ENCODE measurements at regions not wholly inside any gene's neighbourhood (a gene's known extent, or its start where the extent isn't known, plus 50 kb on each side); places are given as distances from the start of the nearest gene placed in this dataset.

- no peak overlapping the region for H3K27ac ChIP-seq (ENCODE audit: insufficient read depth, low read length)
- H2AK9ac ChIP-seq (replicated peaks; ENCODE audit: low read depth, low read length, poor library complexity): no peak overlapping the region
- DNase-seq (no peak), ATAC-seq (ENCODE audit: low read depth) (no peak)
- no peak overlapping the region for H3K56ac ChIP-seq (ENCODE audit: extremely low read depth, insufficient read depth, low read length)
- H4K91ac ChIP-seq (ENCODE audit: insufficient read depth, low read depth, low read length): no peak overlapping the region
- no peak overlapping the region for H3K23ac ChIP-seq (ENCODE audit: low read depth, low read length)
- intact Hi-C loops (cut with micrococcal nuclease): no loop called here
- H3K9me1 ChIP-seq (ENCODE audit: insufficient read depth, low read length): no peaks in the 10 kb centered on the region
- WGBS, 2 experiments (ENCODE audit: extremely low coverage in 2 of 2, insufficient read length in 1 of 2): no CpG with 5 or more reads among the region's 4 CpGs
- no peak overlapping the region for H2AFZ ChIP-seq (replicated peaks; ENCODE audit: low read length, poor library complexity)
- H3K36me3 ChIP-seq (ENCODE audit: control insufficient read depth, insufficient read depth, low read length): no peaks in the 10 kb centered on the region
- dilution Hi-C loops (cut with HindIII; ENCODE audit: low sequenced_read_pairs, unreplicated experiment): no loop called here
- no peak overlapping the region for H3K4ac ChIP-seq (ENCODE audit: low read depth, low read length)
- no peak overlapping the region for H3K4me2 ChIP-seq (ENCODE audit: low read depth, low read length)
- no peak overlapping the region for H2BK5ac ChIP-seq (ENCODE audit: low read depth, low read length, poor library complexity, severe bottlenecking)
- H2BK20ac ChIP-seq (ENCODE audit: low read depth, low read length): no peak overlapping the region
- peaks cover 9% of the 10 kb centered on the region for H3K4me1 ChIP-seq (ENCODE audit: control insufficient read depth, insufficient read depth, low read length)
- H3K27me3 ChIP-seq (ENCODE audit: control insufficient read depth, insufficient read depth, low read length): no peaks in the 10 kb centered on the region
- no TSS peak for BruUV-seq (replicated peaks)
- ChIA-PET CTCF (no interaction called here), POLR2A (ENCODE audit: unreplicated experiment) (no interaction called here)
- no peak overlapping the region for H2BK120ac ChIP-seq (ENCODE audit: low read depth, low read length)
- H3K79me1 ChIP-seq (ENCODE audit: low read depth in 1 of 2, low read length in 2 of 2): no peaks in the 10 kb centered on the region
- H3K18ac ChIP-seq (ENCODE audit: low read depth, low read length): no peak overlapping the region
- H2BK15ac ChIP-seq (ENCODE audit: low read depth, low read length): no peak overlapping the region
- no peak overlapping the region for H3K9ac ChIP-seq (ENCODE audit: low read depth, low read length)
- H4K8ac ChIP-seq (ENCODE audit: low read depth in 2 of 2, low read length in 2 of 2): no peak overlapping the region
- TF ChIP-seq CHD1 (IDR thresholded peaks at IDR 0.05; ENCODE audit: low read depth, low read length): no peak
- TF ChIP-seq FOS (IDR thresholded peaks at IDR 0.05; ENCODE audit: low read depth, low read length): no peak
- H3K14ac ChIP-seq (replicated peaks; ENCODE audit: low read depth, low read length): no peak overlapping the region
- no peak overlapping the region for H4K5ac ChIP-seq (ENCODE audit: low read depth, low read length)
- no peaks in the 10 kb centered on the region for H3K9me3 ChIP-seq (ENCODE audit: control insufficient read depth, insufficient read depth, low read length)
- H4K20me1 ChIP-seq (ENCODE audit: insufficient read depth, low read length): no peaks in the 10 kb centered on the region
- H3K4me3 ChIP-seq (ENCODE audit: insufficient read depth, low read depth, low read length): no peak overlapping the region
- no peak overlapping the region for H2AK5ac ChIP-seq (ENCODE audit: low read depth, low read length)
- in situ Hi-C loops (cut with MboI; ENCODE audit: low sequenced_read_pairs): no loop called here
Measured at GRCh38 chr22:23517804-23518375, 62.2 kb downstream of the IGLL1 start.

All from IMR-90 (cell line).